HCT116 (cell line): ENCODE measurements at regions not wholly inside any gene's neighbourhood (a gene's known extent, or its start where the extent isn't known, plus 50 kb on each side); places are given as distances from the start of the nearest gene placed in this dataset.

Experiments
- ATAC-seq: fragments of 200-7000 bp; cut with Tn5 transposase; 2 replicates; pipeline ENCODE4 v1.9.1; 2020; ENCODE audit warnings: mild to moderate bottlenecking, moderate library complexity
- BruUV-seq: library from RNA; stranded (reverse); fragments of 400-500 nt; replicated peaks from 2 replicates; lab custom pipeline; 2021; lab: Mats Ljungman, UMichigan
- CTCF ChIA-PET: fragments of 300-600 bp; sonication (Branson Sonifier 250); formaldehyde crosslinking; loops from one replicate; lab custom pipeline; 2021; ENCODE audit warnings: antibody characterized with exemption; lab: Charles Lee
- POLR2A ChIA-PET: fragments of 300-600, 350-600 bp; sonication (Branson Sonifier 250); formaldehyde crosslinking; loops from one replicate; lab custom pipeline; 2021; ENCODE audit warnings: antibody characterized with exemption; lab: Charles Lee
- RAD21 ChIA-PET, 2 experiments: fragments of 300-600 bp; sonication (Branson Sonifier 250); formaldehyde crosslinking; loops; one replicate each; lab custom pipeline; 2023; ENCODE audit warnings: low total read pairs in 2 of 2; ENCODE audit not compliant: uncharacterized antibody in 2 of 2, unreplicated experiment in 2 of 2, low non-redundant PET in 1 of 2; lab: Charles Lee
- DNase-seq: peaks from one replicate; pipeline ENCODE4 v3.0.0-alpha.2; 2010; ENCODE audit warnings: low read depth, low spot score
- H2AFZ ChIP-seq: fragments of 200-600 bp; shearing (Covaris generic), sonication (generic); 2 replicates; pipeline ENCODE4 v1.6.1; 2017; ENCODE audit warnings: low read depth, mixed run types, mixed read lengths, antibody characterized with exemption, low read length; ENCODE audit not compliant: poor library complexity, severe bottlenecking
- H3K27ac ChIP-seq: 2 replicates; pipeline ENCODE4 v1.5.1; 2012; ENCODE audit warnings: low read depth, low read length
- H3K27me3 ChIP-seq: fragments of 200-600 bp; sonication (generic); 2 replicates; pipeline ENCODE4 v1.6.1; 2016; ENCODE audit warnings: mixed run types, low read length, mixed read lengths; ENCODE audit not compliant: insufficient read depth
- H3K36me3 ChIP-seq, 2 experiments: fragments of 200-500 bp in 1 of 2; fragments of 200-600 bp in 1 of 2; sonication (Bioruptor generic) in 1 of 2; sonication (generic) in 1 of 2; 2 replicates each; pipeline versions ENCODE4 v1.5.1 to v1.6.1; 2014 to 2016; ENCODE audit warnings: low read length in 2 of 2, inconsistent platforms in 1 of 2, mixed read lengths in 1 of 2, mixed run types in 1 of 2; ENCODE audit not compliant: insufficient read depth in 2 of 2, control insufficient read depth in 1 of 2
- H3K4me1 ChIP-seq, 2 experiments: fragments of 200-600 bp in 1 of 2; sonication (generic) in 1 of 2; 2 replicates each; pipeline versions ENCODE4 v1.5.1 to v1.6.1; 2012 to 2017; ENCODE audit warnings: low read length in 2 of 2, inconsistent platforms in 1 of 2, mild to moderate bottlenecking in 1 of 2, mixed read lengths in 1 of 2, mixed run types in 1 of 2, moderate library complexity in 1 of 2; ENCODE audit not compliant: insufficient read depth in 2 of 2, control insufficient read depth in 1 of 2
- H3K4me2 ChIP-seq: fragments of 200-600 bp; sonication (generic); 2 replicates; pipeline ENCODE4 v1.6.1; 2017; ENCODE audit warnings: mixed run types, low read length, mixed read lengths
- H3K4me3 ChIP-seq, 2 experiments: fragments of 200-600 bp in 1 of 2; sonication (generic) in 1 of 2; replicated peaks in 1 of 2; 2 replicates each; pipeline ENCODE4 v1.5.1; 2011 to 2016; ENCODE audit warnings: low read length in 2 of 2, control low read depth in 1 of 2, low read depth in 1 of 2, mild to moderate bottlenecking in 1 of 2, mixed read lengths in 1 of 2, mixed run types in 1 of 2
- H3K79me2 ChIP-seq: fragments of 200-600 bp; sonication (generic); 2 replicates; pipeline ENCODE4 v1.6.1; 2017; ENCODE audit warnings: mild to moderate bottlenecking, mixed run types, low read length, moderate library complexity, mixed read lengths; ENCODE audit not compliant: insufficient read depth
- H3K9ac ChIP-seq: fragments of 200-600 bp; sonication (generic); 2 replicates; pipeline ENCODE4 v1.6.1; 2016; ENCODE audit warnings: low read length, mixed read lengths
- H3K9me2 ChIP-seq: fragments of 200-600 bp; sonication (generic), shearing (Covaris generic); 2 replicates; pipeline ENCODE4 v1.6.1; 2017; ENCODE audit warnings: mixed run types, mild to moderate bottlenecking, moderate library complexity; ENCODE audit not compliant: insufficient read depth
- H3K9me3 ChIP-seq, 2 experiments: fragments of 200-500 bp in 1 of 2; fragments of 200-600 bp in 1 of 2; sonication (Bioruptor generic) in 1 of 2; sonication (generic) in 1 of 2; 2 replicates each; pipeline ENCODE4 v1.6.1; 2014 to 2017; ENCODE audit warnings: low read length in 2 of 2, mixed read lengths in 2 of 2, inconsistent platforms in 1 of 2, low read depth in 1 of 2, mild to moderate bottlenecking in 1 of 2, mixed run types in 1 of 2, moderate library complexity in 1 of 2; ENCODE audit not compliant: control insufficient read depth in 1 of 2, insufficient read depth in 1 of 2
- H4K20me1 ChIP-seq: fragments of 200-600 bp; sonication (generic), shearing (Covaris generic); 2 replicates; pipeline ENCODE4 v1.6.1; 2017; ENCODE audit warnings: mixed run types, mild to moderate bottlenecking, moderate library complexity; ENCODE audit not compliant: insufficient read depth
- CBX3 ChIP-seq: IDR thresholded peaks from 2 replicates; pipeline ENCODE4 v1.6.1; 2012; ENCODE audit warnings: low read depth
- ELF1 ChIP-seq: IDR thresholded peaks from 2 replicates; pipeline ENCODE4 v1.6.1; 2012; ENCODE audit warnings: low read depth, borderline replicate concordance
- FOSL1 ChIP-seq: IDR thresholded peaks from 2 replicates; pipeline ENCODE4 v1.6.1; 2012; ENCODE audit warnings: low read depth
- SIN3A ChIP-seq: IDR thresholded peaks from 2 replicates; pipeline ENCODE4 v1.6.1; 2012; ENCODE audit warnings: low read depth
- SRF ChIP-seq: IDR thresholded peaks from 2 replicates; pipeline ENCODE4 v1.6.1; 2012; ENCODE audit warnings: low read depth
- TCF7L2 ChIP-seq: IDR thresholded peaks from 2 replicates; pipeline ENCODE4 v1.7.0; 2011; ENCODE audit warnings: borderline replicate concordance, inconsistent platforms; ENCODE audit not compliant: insufficient read depth, insufficient read length; ENCODE audit errors: extremely low read depth
- YY1 ChIP-seq: IDR thresholded peaks from 2 replicates; pipeline ENCODE4 v1.6.1; 2011; ENCODE audit warnings: low read length, low read depth, moderate library complexity, mild to moderate bottlenecking; ENCODE audit not compliant: insufficient replicate concordance; ENCODE audit errors: extremely low read depth
- ZFX ChIP-seq: fragments of 450-650 bp; IDR thresholded peaks from 2 replicates; pipeline ENCODE4 v1.6.1; 2017
- ZNF274 ChIP-seq: fragments of 200-500 bp; sonication (Bioruptor generic); IDR thresholded peaks from 2 replicates; pipeline ENCODE4 v1.6.1; 2014; ENCODE audit warnings: mild to moderate bottlenecking, low read depth, low read length, inconsistent platforms
- intact Hi-C: fragments of 100-400 bp; cut with micrococcal nuclease; formaldehyde crosslinking; loops from 2 replicates; pipeline ENCODE4 v1.10.0; 2022
- TF ChIP-seq, protein P1 (sequence below): IDR thresholded peaks from 2 replicates; pipeline ENCODE4 v1.6.1; 2012
- TF ChIP-seq, protein P2 (sequence below), 3 experiments: fragments of 200-600 bp in 1 of 3; sonication (generic) in 1 of 3; IDR thresholded peaks in 2 of 3; conservative IDR thresholded peaks in 1 of 3; 2 replicates each; pipeline ENCODE4 v1.5.1; 2012 to 2017; ENCODE audit warnings: low read depth in 2 of 3, low read length in 2 of 3, antibody characterized with exemption in 1 of 3, borderline replicate concordance in 1 of 3, control low read depth in 1 of 3, mild to moderate bottlenecking in 1 of 3, mixed read lengths in 1 of 3, mixed run types in 1 of 3, moderate library complexity in 1 of 3; ENCODE audit not compliant: insufficient read depth in 1 of 3
- TF ChIP-seq, protein P3 (sequence below): IDR thresholded peaks from 2 replicates; pipeline ENCODE4 v1.6.1; 2012
- TF ChIP-seq, protein P4 (sequence below): IDR thresholded peaks from 2 replicates; pipeline ENCODE4 v1.6.1; 2012; ENCODE audit warnings: low read depth
- TF ChIP-seq, protein P5 (sequence below): IDR thresholded peaks from 2 replicates; pipeline ENCODE4 v1.6.1; 2011; ENCODE audit warnings: mild to moderate bottlenecking, low read length, moderate library complexity; ENCODE audit not compliant: insufficient replicate concordance; ENCODE audit errors: extremely low read depth

DNA sequence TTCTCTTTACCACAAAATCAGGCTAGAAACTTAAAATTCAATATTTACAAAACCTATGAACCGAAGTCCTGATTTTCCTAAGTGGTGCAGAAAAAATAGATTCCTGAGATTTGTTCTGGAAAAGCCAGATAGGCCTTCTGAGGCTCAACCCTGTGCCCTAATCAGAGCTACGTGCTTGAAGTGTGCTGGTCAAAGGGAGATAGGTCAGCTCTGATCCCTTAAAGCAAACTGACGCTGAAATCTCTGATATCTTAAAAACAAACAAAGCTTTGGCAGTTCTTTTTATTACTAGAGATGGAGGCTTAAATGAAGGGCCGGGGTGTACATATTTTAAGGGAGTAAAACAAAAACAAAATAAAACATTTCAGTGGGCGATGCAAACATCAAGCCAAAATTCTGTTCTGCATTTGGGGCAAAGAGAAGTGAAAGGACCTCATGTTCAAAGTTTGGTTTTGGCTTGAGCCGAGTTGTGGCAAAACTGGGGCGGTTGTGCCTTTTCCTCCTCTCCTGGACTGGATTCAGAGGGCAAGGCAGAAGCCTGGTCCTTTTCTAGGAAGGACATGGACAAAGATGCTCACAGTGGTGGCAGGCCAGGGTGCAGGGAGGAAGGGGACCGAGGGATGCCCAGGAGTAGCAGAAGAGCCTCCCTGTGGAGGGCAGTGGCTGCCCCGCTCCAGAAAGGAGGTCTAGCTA lies 295.0 kb downstream of the CDCA7 start:
- no peaks in the 10 kb centered on the region for H3K27me3 ChIP-seq
- no peak overlapping the region for H3K4me3 ChIP-seq
- no peak overlapping the region for H3K4me2 ChIP-seq
- intact Hi-C loops, result loop anchor here (5.0 kb wide), 1 partner anchor 57 kb away; no protein-coding TSS in a partner anchor
- no peak overlapping the region for H3K9ac ChIP-seq
- H3K9me3 ChIP-seq, result no peaks in the 10 kb centered on the region
- H3K36me3 ChIP-seq, result no peaks in the 10 kb centered on the region
- no peaks in the 10 kb centered on the region for H3K9me2 ChIP-seq
- no peak overlapping the region for H3K27ac ChIP-seq
- TF ChIP-seq CBX3 (no peak), FOSL1 (no peak), YY1 (no peak), ZFX (no peak), SIN3A (no peak), SRF (no peak), ZNF274 (no peak), TCF7L2 (no peak), ELF1 (no peak)
- TF ChIP-seq, protein P1, sequence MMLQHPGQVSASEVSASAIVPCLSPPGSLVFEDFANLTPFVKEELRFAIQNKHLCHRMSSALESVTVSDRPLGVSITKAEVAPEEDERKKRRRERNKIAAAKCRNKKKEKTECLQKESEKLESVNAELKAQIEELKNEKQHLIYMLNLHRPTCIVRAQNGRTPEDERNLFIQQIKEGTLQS, result no peak
- TF ChIP-seq, protein P2, sequence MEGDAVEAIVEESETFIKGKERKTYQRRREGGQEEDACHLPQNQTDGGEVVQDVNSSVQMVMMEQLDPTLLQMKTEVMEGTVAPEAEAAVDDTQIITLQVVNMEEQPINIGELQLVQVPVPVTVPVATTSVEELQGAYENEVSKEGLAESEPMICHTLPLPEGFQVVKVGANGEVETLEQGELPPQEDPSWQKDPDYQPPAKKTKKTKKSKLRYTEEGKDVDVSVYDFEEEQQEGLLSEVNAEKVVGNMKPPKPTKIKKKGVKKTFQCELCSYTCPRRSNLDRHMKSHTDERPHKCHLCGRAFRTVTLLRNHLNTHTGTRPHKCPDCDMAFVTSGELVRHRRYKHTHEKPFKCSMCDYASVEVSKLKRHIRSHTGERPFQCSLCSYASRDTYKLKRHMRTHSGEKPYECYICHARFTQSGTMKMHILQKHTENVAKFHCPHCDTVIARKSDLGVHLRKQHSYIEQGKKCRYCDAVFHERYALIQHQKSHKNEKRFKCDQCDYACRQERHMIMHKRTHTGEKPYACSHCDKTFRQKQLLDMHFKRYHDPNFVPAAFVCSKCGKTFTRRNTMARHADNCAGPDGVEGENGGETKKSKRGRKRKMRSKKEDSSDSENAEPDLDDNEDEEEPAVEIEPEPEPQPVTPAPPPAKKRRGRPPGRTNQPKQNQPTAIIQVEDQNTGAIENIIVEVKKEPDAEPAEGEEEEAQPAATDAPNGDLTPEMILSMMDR (IDR thresholded peaks at IDR 0.05 in 2 of 3, conservative IDR thresholded peaks at IDR 0.05 in 1 of 3; ENCODE audit: borderline replicate concordance in 1 of 3, insufficient read depth in 1 of 3, low read depth in 2 of 3, low read length in 2 of 3), result no peak
- TF ChIP-seq, protein P3, sequence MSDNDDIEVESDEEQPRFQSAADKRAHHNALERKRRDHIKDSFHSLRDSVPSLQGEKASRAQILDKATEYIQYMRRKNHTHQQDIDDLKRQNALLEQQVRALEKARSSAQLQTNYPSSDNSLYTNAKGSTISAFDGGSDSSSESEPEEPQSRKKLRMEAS, result no peak
- TF ChIP-seq, protein P4, sequence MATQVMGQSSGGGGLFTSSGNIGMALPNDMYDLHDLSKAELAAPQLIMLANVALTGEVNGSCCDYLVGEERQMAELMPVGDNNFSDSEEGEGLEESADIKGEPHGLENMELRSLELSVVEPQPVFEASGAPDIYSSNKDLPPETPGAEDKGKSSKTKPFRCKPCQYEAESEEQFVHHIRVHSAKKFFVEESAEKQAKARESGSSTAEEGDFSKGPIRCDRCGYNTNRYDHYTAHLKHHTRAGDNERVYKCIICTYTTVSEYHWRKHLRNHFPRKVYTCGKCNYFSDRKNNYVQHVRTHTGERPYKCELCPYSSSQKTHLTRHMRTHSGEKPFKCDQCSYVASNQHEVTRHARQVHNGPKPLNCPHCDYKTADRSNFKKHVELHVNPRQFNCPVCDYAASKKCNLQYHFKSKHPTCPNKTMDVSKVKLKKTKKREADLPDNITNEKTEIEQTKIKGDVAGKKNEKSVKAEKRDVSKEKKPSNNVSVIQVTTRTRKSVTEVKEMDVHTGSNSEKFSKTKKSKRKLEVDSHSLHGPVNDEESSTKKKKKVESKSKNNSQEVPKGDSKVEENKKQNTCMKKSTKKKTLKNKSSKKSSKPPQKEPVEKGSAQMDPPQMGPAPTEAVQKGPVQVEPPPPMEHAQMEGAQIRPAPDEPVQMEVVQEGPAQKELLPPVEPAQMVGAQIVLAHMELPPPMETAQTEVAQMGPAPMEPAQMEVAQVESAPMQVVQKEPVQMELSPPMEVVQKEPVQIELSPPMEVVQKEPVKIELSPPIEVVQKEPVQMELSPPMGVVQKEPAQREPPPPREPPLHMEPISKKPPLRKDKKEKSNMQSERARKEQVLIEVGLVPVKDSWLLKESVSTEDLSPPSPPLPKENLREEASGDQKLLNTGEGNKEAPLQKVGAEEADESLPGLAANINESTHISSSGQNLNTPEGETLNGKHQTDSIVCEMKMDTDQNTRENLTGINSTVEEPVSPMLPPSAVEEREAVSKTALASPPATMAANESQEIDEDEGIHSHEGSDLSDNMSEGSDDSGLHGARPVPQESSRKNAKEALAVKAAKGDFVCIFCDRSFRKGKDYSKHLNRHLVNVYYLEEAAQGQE, result no peak
- TF ChIP-seq, protein P5, sequence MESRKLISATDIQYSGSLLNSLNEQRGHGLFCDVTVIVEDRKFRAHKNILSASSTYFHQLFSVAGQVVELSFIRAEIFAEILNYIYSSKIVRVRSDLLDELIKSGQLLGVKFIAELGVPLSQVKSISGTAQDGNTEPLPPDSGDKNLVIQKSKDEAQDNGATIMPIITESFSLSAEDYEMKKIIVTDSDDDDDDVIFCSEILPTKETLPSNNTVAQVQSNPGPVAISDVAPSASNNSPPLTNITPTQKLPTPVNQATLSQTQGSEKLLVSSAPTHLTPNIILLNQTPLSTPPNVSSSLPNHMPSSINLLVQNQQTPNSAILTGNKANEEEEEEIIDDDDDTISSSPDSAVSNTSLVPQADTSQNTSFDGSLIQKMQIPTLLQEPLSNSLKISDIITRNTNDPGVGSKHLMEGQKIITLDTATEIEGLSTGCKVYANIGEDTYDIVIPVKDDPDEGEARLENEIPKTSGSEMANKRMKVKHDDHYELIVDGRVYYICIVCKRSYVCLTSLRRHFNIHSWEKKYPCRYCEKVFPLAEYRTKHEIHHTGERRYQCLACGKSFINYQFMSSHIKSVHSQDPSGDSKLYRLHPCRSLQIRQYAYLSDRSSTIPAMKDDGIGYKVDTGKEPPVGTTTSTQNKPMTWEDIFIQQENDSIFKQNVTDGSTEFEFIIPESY, result no peak
- TF ChIP-seq, all 23 proteins: peak for 0
- ChIA-PET RAD21 (no interaction called here), POLR2A (no interaction called here), CTCF (no interaction called here)
- Histone ChIP-seq H4K20me1 (no peaks in the 10 kb centered on the region), H2AFZ (no peak overlapping the region), H3K79me2 (no peaks in the 10 kb centered on the region), H3K4me1 (peaks cover 19 to 30% of the 10 kb centered on the region in 2 experiments)
- BruUV-seq, result no TSS peak
- DNase-seq, result no peak
- ATAC-seq, result no peak
